ENCODE measurements at regions not wholly inside any gene's neighbourhood (a gene's known extent, or its start where the extent isn't known, plus 50 kb on each side); places are given as distances from the start of the nearest gene placed in this dataset.

- no peak overlapping the region for H3K27ac ChIP-seq (ENCODE audit: extremely low read depth, low read depth, low read length)
- H3K4me1 ChIP-seq (ENCODE audit: control insufficient read depth, insufficient read depth, low read length), result no peaks in the 10 kb centered on the region; the same call in 1 of the 2 replicates
- H3K9me3 ChIP-seq (ENCODE audit: control insufficient read depth, insufficient read depth, low read depth, low read length), result no peaks in the 10 kb centered on the region
- CTCF ChIA-PET, result interaction anchor here (0.7 kb wide), 1 partner anchor 90 kb away, joined by 3 read pairs; no protein-coding TSS in a partner anchor
- no peaks in the 10 kb centered on the region for H3K36me3 ChIP-seq (ENCODE audit: control insufficient read depth in 2 of 2, insufficient read depth in 1 of 2, low read length in 2 of 2)
- H3K4me3 ChIP-seq (ENCODE audit: low read depth, low read length), result no peak overlapping the region
- TF ChIP-seq GLI4 (tag by site-specific recombination; IDR thresholded peaks at IDR 0.05), result no peak
- TF ChIP-seq ZNF558 (tag by site-specific recombination; IDR thresholded peaks at IDR 0.05), result no peak
- TF ChIP-seq ZNF692 (tag by site-specific recombination; IDR thresholded peaks at IDR 0.05), result no peak
- TF ChIP-seq, protein P1, sequence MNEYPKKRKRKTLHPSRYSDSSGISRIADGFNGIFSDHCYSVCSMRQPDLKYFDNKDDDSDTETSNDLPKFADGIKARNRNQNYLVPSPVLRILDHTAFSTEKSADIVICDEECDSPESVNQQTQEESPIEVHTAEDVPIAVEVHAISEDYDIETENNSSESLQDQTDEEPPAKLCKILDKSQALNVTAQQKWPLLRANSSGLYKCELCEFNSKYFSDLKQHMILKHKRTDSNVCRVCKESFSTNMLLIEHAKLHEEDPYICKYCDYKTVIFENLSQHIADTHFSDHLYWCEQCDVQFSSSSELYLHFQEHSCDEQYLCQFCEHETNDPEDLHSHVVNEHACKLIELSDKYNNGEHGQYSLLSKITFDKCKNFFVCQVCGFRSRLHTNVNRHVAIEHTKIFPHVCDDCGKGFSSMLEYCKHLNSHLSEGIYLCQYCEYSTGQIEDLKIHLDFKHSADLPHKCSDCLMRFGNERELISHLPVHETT (tag by site-specific recombination; IDR thresholded peaks at IDR 0.05), result no peak
- TF ChIP-seq ZNF747 (tag by site-specific recombination; IDR thresholded peaks at IDR 0.05), result no peak
- TF ChIP-seq ZSCAN18 (tag by site-specific recombination; IDR thresholded peaks at IDR 0.05), result no peak
- TF ChIP-seq ZNF394 (tag by site-specific recombination; IDR thresholded peaks at IDR 0.05; ENCODE audit: borderline replicate concordance), result no peak
- no peak for TF ChIP-seq ZSCAN30 (tag by site-specific recombination; IDR thresholded peaks at IDR 0.05)
- no peak for TF ChIP-seq KLF9 (tag by site-specific recombination; IDR thresholded peaks at IDR 0.05; ENCODE audit: low read depth)
- TF ChIP-seq, protein P2, sequence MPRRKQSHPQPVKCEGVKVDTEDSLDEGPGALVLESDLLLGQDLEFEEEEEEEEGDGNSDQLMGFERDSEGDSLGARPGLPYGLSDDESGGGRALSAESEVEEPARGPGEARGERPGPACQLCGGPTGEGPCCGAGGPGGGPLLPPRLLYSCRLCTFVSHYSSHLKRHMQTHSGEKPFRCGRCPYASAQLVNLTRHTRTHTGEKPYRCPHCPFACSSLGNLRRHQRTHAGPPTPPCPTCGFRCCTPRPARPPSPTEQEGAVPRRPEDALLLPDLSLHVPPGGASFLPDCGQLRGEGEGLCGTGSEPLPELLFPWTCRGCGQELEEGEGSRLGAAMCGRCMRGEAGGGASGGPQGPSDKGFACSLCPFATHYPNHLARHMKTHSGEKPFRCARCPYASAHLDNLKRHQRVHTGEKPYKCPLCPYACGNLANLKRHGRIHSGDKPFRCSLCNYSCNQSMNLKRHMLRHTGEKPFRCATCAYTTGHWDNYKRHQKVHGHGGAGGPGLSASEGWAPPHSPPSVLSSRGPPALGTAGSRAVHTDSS (tag by site-specific recombination; IDR thresholded peaks at IDR 0.05), result no peak
- no peak for TF ChIP-seq IKZF3 (tag by site-specific recombination; IDR thresholded peaks at IDR 0.05)
- no peak for TF ChIP-seq ZNF26 (tag by site-specific recombination; IDR thresholded peaks at IDR 0.05)
- no peak for TF ChIP-seq ZNF112 (tag by site-specific recombination; IDR thresholded peaks at IDR 0.05)
- no peak for TF ChIP-seq YY2 (tag by site-specific recombination; IDR thresholded peaks at IDR 0.05)
- no peak for TF ChIP-seq ZNF560 (tag by site-specific recombination; IDR thresholded peaks at IDR 0.05; ENCODE audit: borderline replicate concordance)
- TF ChIP-seq, protein P3, sequence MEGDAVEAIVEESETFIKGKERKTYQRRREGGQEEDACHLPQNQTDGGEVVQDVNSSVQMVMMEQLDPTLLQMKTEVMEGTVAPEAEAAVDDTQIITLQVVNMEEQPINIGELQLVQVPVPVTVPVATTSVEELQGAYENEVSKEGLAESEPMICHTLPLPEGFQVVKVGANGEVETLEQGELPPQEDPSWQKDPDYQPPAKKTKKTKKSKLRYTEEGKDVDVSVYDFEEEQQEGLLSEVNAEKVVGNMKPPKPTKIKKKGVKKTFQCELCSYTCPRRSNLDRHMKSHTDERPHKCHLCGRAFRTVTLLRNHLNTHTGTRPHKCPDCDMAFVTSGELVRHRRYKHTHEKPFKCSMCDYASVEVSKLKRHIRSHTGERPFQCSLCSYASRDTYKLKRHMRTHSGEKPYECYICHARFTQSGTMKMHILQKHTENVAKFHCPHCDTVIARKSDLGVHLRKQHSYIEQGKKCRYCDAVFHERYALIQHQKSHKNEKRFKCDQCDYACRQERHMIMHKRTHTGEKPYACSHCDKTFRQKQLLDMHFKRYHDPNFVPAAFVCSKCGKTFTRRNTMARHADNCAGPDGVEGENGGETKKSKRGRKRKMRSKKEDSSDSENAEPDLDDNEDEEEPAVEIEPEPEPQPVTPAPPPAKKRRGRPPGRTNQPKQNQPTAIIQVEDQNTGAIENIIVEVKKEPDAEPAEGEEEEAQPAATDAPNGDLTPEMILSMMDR (tag by site-specific recombination; IDR thresholded peaks at IDR 0.05), result no peak
- TF ChIP-seq ZNF366 (tag by site-specific recombination; conservative IDR thresholded peaks at IDR 0.05), result no peak
- no peak for TF ChIP-seq ZFP37 (tag by site-specific recombination; IDR thresholded peaks at IDR 0.05)
- TF ChIP-seq ZNF544 (tag by site-specific recombination; IDR thresholded peaks at IDR 0.05), result no peak
- TF ChIP-seq ZNF473 (tag by site-specific recombination; IDR thresholded peaks at IDR 0.05), result no peak
- POLR2A ChIA-PET, result no interaction called here
These were observed 219.2 kb downstream of the OPA1 start for GRCh38 chr3:193812078-193812725.

Measured in HEK293 (cell line).